Body of pancreas (tissue), 4 donors: ENCODE measurements at regions not wholly inside any gene's neighbourhood (a gene's known extent, or its start where the extent isn't known, plus 50 kb on each side); places are given as distances from the start of the nearest gene placed in this dataset.

Source experiments
- POLR2A ChIP-seq, 3 donors: fragments of 450-650 bp; IDR thresholded peaks; one replicate each; pipeline ENCODE4 v1.6.1; 2016; ENCODE audit warnings: antibody characterized with exemption in 3 of 3, mild to moderate bottlenecking in 2 of 3
- TF ChIP-seq, protein P1 (sequence below), 7 experiments: fragments of 450-650 bp in 4 of 7; fragments of 200-600 bp in 3 of 7; sonication (generic) in 3 of 7; IDR thresholded peaks; one replicate each; pipeline ENCODE4 v1.5.1; 2016 to 2019; ENCODE audit warnings: antibody characterized with exemption in 7 of 7

DNA sequence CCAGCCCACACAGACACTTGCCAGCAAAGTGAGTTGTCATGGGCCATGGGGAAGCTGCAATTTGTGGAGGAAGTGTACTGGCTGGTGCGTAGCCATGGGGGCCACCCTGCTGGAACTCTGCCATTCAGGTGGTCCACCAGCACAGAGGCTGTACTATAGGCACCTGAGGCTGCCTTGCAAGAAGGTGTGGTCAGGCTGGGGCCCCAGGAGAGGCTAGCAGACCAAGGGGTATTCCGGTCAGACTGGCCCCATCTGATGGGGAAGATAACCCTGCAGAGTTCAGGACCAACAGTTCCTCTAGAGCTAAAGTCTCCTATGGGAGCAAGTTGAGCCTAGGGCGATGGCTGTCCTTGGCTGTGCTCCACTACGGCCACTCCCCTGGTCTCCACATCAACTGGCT lies 136.1 kb downstream of the DCAF12L2 start:
- TF ChIP-seq POLR2A (IDR thresholded peaks at IDR 0.05) = no peak
- TF ChIP-seq, protein P1, sequence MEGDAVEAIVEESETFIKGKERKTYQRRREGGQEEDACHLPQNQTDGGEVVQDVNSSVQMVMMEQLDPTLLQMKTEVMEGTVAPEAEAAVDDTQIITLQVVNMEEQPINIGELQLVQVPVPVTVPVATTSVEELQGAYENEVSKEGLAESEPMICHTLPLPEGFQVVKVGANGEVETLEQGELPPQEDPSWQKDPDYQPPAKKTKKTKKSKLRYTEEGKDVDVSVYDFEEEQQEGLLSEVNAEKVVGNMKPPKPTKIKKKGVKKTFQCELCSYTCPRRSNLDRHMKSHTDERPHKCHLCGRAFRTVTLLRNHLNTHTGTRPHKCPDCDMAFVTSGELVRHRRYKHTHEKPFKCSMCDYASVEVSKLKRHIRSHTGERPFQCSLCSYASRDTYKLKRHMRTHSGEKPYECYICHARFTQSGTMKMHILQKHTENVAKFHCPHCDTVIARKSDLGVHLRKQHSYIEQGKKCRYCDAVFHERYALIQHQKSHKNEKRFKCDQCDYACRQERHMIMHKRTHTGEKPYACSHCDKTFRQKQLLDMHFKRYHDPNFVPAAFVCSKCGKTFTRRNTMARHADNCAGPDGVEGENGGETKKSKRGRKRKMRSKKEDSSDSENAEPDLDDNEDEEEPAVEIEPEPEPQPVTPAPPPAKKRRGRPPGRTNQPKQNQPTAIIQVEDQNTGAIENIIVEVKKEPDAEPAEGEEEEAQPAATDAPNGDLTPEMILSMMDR (IDR thresholded peaks at IDR 0.05) = no peak
